Left ventricle myocardium inferior (tissue), 1 donor: ENCODE measurements at regions not wholly inside any gene's neighbourhood (a gene's known extent, or its start where the extent isn't known, plus 50 kb on each side); places are given as distances from the start of the nearest gene placed in this dataset.

ENCODE experiments used
- DNase-seq: peaks from one replicate; pipeline ENCODE4 v3.0.0-alpha.2; 2020
- H3K27ac ChIP-seq: fragments of 200-600 bp; replicated peaks from 2 replicates; pipeline ENCODE4 v1.8.0; 2021
- H3K27me3 ChIP-seq: fragments of 200-600 bp; 2 replicates; pipeline ENCODE4 v1.8.0; 2021; ENCODE audit warnings: low read depth
- H3K36me3 ChIP-seq: fragments of 200-600 bp; 2 replicates; pipeline ENCODE4 v1.8.0; 2021
- H3K4me1 ChIP-seq: fragments of 200-600 bp; 2 replicates; pipeline ENCODE4 v1.8.0; 2021
- H3K4me3 ChIP-seq: fragments of 200-600 bp; 2 replicates; pipeline ENCODE4 v1.8.0; 2021; ENCODE audit warnings: mild to moderate bottlenecking, moderate library complexity
- H3K9me3 ChIP-seq: fragments of 200-600 bp; replicated peaks from 2 replicates; pipeline ENCODE4 v1.8.0; 2021
- intact Hi-C: fragments of 100-400 bp; cut with micrococcal nuclease; formaldehyde crosslinking; loops from one replicate; pipeline ENCODE4 v1.11.0; 2022
- TF ChIP-seq, protein P1 (sequence below): fragments of 200-600 bp; IDR thresholded peaks from 2 replicates; pipeline ENCODE4 v1.8.0; 2021; ENCODE audit warnings: antibody characterized with exemption, mild to moderate bottlenecking, borderline replicate concordance
- donor health status: DM: no; HTN: yes; CAD: no; lungs with severe emphysema.

DNA sequence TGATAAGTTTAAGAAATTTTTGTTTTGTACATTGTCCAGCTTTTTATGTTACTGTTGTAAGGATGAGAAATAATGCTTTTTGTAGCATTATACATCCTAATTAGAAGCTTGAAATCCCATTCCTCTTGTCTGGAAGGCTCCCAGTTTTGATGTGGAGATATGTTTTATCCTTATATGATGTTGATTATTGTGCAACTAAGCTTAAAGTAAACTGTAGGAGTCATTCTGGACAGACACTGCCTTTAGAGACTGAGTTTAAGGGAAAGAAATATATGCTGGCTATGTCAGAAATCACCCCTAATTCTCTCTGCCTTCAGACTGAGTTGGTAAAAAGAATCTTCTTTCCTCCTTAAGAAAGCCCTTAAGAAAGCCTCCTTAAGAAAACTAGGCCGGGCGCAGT, 670.4 kb downstream of the ZPLD1 start:
- TF ChIP-seq, protein P1, sequence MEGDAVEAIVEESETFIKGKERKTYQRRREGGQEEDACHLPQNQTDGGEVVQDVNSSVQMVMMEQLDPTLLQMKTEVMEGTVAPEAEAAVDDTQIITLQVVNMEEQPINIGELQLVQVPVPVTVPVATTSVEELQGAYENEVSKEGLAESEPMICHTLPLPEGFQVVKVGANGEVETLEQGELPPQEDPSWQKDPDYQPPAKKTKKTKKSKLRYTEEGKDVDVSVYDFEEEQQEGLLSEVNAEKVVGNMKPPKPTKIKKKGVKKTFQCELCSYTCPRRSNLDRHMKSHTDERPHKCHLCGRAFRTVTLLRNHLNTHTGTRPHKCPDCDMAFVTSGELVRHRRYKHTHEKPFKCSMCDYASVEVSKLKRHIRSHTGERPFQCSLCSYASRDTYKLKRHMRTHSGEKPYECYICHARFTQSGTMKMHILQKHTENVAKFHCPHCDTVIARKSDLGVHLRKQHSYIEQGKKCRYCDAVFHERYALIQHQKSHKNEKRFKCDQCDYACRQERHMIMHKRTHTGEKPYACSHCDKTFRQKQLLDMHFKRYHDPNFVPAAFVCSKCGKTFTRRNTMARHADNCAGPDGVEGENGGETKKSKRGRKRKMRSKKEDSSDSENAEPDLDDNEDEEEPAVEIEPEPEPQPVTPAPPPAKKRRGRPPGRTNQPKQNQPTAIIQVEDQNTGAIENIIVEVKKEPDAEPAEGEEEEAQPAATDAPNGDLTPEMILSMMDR, result no peak
- no peaks in the 10 kb centered on the region for H3K36me3 ChIP-seq
- H3K4me1 ChIP-seq, result no peaks in the 10 kb centered on the region

DNA sequence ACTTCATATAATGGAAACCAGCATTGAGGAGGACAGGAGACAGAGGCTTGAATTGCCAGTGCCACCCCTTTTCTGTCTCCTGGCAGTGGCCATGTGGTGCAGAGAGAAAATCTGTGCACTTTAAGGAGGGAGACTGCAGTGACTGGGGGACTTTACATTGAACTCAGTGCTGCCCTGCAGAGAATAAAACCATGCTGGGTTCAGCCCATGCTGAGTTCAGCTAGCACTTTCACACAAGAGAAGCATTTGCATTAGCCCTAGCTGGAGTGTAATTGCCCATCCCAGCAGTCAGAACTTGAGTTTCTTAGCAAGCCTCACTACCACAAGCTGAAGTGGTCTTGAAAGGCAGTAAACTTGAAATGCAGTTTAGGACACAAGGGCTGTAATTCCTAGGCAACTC, 677.5 kb downstream of the ZPLD1 start:
- H3K9me3 ChIP-seq, result no peaks in the 10 kb centered on the region
- H3K27ac ChIP-seq, result no peak overlapping the region
- H3K27me3 ChIP-seq, result no peaks in the 10 kb centered on the region
- H3K36me3 ChIP-seq, result no peaks in the 10 kb centered on the region
- intact Hi-C loops, result no loop called here
- TF ChIP-seq, protein P1, result no peak
- no peak overlapping the region for H3K4me3 ChIP-seq
- DNase-seq, result no peak
- H3K4me1 ChIP-seq, result no peaks in the 10 kb centered on the region

More for the DNA sequence above, 670.4 kb downstream of the ZPLD1 start:
- intact Hi-C loops, result no loop called here
- no peaks in the 10 kb centered on the region for H3K9me3 ChIP-seq
- DNase-seq, result no peak
- H3K27ac ChIP-seq, result no peak overlapping the region
- no peaks in the 10 kb centered on the region for H3K27me3 ChIP-seq
- H3K4me3 ChIP-seq, result no peak overlapping the region

DNA sequence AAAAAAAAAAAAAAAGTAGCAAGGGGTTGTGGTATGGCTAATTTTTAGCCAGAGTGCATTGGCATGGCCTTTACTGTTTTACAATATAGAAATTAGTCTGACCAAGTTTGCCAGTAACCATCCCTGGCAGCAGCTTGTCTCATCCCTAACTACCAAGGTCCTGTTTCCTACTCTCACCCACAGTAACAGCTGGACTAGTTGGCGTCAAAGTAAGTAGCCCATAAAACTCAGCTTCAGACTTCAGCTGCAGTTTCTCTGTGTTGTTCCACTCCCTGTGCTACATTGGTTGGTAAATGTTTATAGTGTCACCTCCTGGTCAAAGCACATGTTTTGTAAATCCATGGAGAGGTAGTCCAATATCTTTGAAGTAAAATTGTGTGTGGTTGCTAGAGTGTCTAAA, 691.3 kb downstream of the ZPLD1 start:
- no peaks in the 10 kb centered on the region for H3K27me3 ChIP-seq
- no peak for DNase-seq
- no peaks in the 10 kb centered on the region for H3K36me3 ChIP-seq
- no peaks in the 10 kb centered on the region for H3K9me3 ChIP-seq
- no peak overlapping the region for H3K27ac ChIP-seq
- H3K4me3 ChIP-seq, result no peak overlapping the region
- TF ChIP-seq, protein P1, result no peak
- intact Hi-C loops, result no loop called here
- no peaks in the 10 kb centered on the region for H3K4me1 ChIP-seq

DNA sequence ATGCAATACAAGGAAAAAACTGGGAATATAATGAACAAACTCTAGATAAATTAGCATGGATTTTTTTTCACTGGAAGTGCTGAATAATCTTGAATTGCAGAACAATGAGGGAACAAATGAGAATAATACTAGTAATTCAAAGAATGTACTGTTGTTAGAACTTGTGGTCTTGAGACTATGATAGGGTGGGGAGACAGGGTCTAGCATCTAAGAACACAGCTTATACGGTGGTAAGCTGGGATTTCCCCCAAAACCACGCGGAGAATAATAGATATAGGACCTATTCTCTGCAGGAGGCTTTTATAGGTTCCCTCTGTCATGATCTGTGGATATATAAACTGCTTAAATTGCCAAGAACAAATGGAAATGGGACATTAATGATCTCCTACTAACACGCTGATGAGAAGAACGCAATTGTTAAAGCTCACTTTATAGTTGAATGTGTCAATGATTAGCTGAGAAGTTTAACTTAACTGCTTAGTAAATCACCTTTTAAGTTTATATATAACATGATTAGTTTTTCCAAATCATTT, 692.3 kb downstream of the ZPLD1 start:
- Histone ChIP-seq H3K9me3 (no peaks in the 10 kb centered on the region), H3K27ac (no peak overlapping the region), H3K27me3 (no peaks in the 10 kb centered on the region), H3K36me3 (no peaks in the 10 kb centered on the region), H3K4me1 (no peaks in the 10 kb centered on the region), H3K4me3 (no peak overlapping the region)
- TF ChIP-seq, protein P1, result no peak
- no peak for DNase-seq
- intact Hi-C loops, result no loop called here

- no peaks in the 10 kb centered on the region for H3K36me3 ChIP-seq
- H3K27me3 ChIP-seq, result no peaks in the 10 kb centered on the region
- H3K27ac ChIP-seq, result no peak overlapping the region
- TF ChIP-seq, protein P1, result no peak
- no peaks in the 10 kb centered on the region for H3K4me1 ChIP-seq
- no peak overlapping the region for H3K4me3 ChIP-seq
- intact Hi-C loops, result no loop called here
- H3K9me3 ChIP-seq, result no peaks in the 10 kb centered on the region
- DNase-seq, result no peak
Measured at GRCh38 chr3:103127737-103128136, 692.9 kb downstream of the ZPLD1 start.
